Transverse colon (tissue), 3 donors: ENCODE measurements at regions not wholly inside any gene's neighbourhood (a gene's known extent, or its start where the extent isn't known, plus 50 kb on each side); places are given as distances from the start of the nearest gene placed in this dataset.

Experiments
- CTCF ChIP-seq, 5 experiments: fragments of 200-600 bp in 3 of 5; fragments of 450-650 bp in 2 of 5; sonication (generic) in 3 of 5; IDR thresholded peaks; 1 replicate in 2 of 5; 2 replicates in 3 of 5; pipeline ENCODE4 v1.5.1; 2016 to 2017; ENCODE audit warnings: antibody characterized with exemption in 5 of 5, inconsistent platforms in 3 of 5, mild to moderate bottlenecking in 2 of 5, moderate library complexity in 1 of 5
- EP300 ChIP-seq: sonication (generic); formaldehyde crosslinking; IDR thresholded peaks from one replicate; pipeline ENCODE4 v1.6.1; 2017; ENCODE audit warnings: antibody characterized with exemption, low read depth
- POLR2A ChIP-seq: fragments of 450-650 bp; IDR thresholded peaks from one replicate; pipeline ENCODE4 v1.6.1; 2016; ENCODE audit warnings: antibody characterized with exemption, mild to moderate bottlenecking, moderate library complexity

GRCh38 chr5:159409801-159410200 is 79.5 kb upstream of the IL12B start:
- TF ChIP-seq CTCF (IDR thresholded peaks at IDR 0.05) (no peak), POLR2A (no peak), EP300 (no peak)
